GM21360 (cell line): ENCODE measurements at regions not wholly inside any gene's neighbourhood (a gene's known extent, or its start where the extent isn't known, plus 50 kb on each side); places are given as distances from the start of the nearest gene placed in this dataset.
"Not testable (repeated sequence)": the region's sequence is repeated elsewhere in the genome, so short reads cannot be mapped to it uniquely, and the experiment has no call there.

Experiments
- ATAC-seq: cut with Tn5 transposase; IDR thresholded peaks from one replicate; pipeline ENCODE4 v1.9.1; 2021; ENCODE audit warnings: mild to moderate bottlenecking, moderate library complexity; ENCODE audit not compliant: unreplicated experiment

DNA sequence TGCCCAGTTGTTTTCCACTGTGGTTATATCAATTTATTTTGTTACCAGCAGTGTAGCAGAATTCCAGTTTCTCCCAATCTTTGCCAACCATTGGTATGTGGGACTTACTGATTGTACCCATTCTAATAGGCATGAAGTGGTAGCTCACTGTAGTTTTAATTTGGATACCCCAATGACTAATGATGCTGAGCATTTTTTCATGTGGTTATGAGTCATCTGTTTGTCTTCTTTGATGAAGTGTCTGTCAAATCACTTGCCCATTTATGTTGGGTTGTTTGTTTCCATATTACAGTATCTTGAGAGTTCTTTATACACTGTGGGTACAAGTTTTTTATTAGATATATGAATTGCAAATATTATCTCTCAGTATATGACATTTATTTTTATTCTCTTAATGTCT, 644.3 kb downstream of the NR2F2 start:
- no peak for ATAC-seq

DNA sequence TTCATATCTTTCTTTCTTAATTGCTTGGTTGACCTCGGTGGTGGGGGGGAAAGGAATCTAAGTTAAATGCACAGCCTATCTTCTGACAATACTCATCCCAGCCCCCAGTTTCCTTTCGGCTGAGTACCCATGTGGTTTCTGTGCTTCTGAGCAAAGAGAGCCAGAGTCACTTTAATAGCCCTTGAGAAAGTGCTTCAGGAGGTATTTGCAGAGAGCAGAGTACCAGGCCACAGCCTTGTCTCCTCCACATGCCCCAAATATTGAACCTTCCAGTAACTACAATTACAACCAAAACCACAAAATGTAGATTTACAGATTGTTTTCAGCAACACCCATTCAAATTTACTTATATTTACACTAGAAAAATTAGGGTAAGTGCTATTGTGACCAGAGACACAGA, 647.4 kb downstream of the NR2F2 start:
- ATAC-seq, result no peak

DNA sequence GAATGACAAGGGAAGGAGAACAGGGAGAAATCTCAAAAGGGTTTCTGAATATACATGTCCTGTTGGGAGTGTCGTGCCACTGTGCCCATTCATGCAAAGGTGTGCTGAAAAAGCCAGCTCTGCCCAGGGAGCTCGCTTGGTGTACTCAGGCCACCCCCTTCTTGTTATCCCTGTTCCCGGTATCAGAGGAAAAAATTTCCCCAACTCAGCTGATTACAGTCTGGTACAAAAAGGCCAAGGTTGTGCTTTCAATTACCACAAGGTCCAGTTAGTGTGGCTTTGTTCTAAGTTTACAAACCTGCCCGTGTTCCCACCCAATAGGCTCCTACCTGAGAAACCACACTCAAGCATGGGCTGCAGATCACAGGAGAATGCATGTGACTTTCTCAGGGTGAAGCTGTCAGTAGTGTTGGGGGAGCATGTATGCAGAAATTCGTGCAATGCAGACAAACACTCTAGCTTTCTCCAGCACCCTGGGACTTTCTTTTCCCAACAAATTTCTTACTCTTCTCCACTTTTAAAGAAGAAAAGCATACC, 648.5 kb downstream of the NR2F2 start:
- ATAC-seq, result no peak

DNA sequence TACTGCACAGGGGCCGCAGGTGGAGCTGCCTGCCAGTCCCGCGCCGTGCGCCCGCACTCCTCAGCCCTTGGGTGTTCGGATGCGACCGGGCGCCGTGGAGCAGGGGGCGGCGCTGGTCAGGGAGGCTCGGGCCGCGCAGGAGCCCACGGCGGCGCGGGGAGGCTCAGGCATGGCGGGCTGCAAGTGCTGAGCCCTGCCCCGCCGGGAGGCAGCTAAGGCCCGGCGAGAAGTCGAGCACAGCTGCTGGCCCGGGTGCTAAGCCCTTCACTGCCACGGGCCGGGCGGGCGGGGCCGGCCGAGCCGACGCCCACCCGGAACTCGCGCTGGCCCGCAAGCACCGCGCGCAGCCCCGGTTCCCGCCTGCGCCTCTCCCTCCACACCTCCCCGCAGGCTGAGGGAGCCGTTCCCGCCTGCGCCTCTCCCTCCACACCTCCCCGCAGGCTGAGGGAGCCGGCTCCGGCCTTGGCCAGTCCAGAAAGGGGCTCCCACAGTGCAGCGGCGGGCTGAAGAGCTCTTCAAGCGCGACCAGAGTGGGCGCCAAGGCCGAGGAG, 653.7 kb downstream of the NR2F2 start:
- ATAC-seq, result not testable (repeated sequence)

DNA sequence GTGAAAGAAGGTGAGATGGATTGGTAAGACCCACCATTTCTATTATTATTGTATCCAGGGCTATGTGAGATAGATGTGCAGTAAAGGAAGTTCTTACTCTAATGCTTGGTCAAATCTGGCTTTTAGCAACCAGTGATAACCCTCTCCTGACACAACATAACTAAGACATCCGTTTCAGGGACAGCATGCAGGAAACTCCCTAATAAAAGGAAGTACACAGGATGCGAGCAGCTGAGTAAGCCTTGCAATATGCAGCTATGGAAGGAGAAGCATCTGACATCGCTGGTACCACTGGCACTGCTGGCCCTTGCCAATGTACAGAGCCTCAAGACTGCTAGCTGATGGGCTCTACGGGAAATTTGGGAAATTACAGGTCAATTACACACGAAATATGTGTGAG, 662.3 kb downstream of the NR2F2 start:
- ATAC-seq, result no peak

DNA sequence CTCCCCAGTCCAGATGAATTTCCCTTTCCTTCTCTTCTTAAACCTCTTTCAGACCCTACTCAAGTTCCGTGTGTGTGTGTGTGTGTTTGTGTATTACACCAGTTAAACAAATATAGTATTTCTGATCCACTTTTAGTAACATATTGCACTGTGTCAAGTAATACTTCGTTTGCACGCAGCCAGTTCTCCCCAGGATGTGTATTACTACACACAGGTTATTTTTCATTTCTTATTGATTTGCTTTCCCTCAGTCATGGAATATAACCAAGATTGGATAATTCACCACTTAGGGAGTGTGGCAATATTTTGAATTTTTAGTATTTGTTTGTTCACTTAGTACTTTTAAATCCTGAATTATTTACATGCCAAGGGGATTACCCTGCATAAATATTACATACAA, 667.0 kb downstream of the NR2F2 start:
- ATAC-seq, result no peak

DNA sequence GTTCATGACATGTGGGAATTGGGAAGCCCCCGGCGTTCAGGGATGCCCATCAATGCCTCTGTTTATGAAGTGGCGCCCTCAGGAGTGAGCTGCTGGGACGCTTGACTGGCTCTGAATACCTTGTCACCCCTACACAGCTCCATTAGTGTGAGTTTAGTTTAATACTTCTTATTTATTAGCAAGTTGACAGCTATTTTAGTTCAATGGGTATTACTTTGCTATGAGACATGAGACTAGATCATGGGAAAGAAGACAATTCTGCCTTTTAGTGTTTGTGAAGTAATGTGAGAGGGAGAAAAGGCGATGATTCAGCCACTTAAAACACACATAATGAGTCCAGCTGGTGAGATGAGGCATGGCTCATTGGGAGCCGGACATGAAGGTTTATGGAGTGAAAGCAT, 678.5 kb downstream of the NR2F2 start:
- ATAC-seq, result no peak

DNA sequence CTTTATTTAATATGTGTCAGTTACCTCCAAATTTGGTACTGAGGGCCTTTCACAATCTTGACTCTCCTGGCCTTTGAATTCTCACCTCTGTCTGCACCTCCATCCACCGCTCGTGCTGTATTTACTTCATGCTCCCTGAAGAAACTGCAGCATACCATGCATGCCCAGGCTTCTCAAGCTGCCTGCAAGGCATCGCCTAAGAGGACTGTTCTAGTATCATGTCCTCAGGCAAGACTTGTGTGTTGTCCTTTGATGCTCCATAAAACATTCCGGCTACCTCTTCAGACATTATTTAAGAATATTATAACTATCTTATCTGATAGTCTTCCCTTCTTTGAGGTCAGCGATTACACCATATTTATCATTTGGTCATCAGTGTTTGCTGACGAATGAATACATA, 682.5 kb downstream of the NR2F2 start:
- no peak for ATAC-seq

DNA sequence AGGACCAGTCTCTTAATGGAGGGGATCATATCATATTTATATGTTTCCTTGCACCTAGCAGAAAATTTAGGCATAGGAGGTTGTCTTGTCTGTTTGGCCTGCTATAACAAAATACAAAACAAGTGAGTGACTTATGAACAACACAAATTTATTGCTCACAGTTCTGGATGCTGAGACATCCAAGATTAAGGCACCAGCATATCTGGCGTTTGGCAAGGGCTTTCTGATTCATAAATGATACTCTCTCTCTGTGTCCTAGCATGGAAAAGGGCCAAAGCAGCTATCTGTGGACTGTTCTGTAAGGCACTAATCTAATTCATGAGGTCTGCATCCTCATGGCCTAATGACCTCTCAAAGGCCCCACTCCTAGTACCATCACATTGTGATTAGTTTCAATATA, 683.0 kb downstream of the NR2F2 start:
- no peak for ATAC-seq

DNA sequence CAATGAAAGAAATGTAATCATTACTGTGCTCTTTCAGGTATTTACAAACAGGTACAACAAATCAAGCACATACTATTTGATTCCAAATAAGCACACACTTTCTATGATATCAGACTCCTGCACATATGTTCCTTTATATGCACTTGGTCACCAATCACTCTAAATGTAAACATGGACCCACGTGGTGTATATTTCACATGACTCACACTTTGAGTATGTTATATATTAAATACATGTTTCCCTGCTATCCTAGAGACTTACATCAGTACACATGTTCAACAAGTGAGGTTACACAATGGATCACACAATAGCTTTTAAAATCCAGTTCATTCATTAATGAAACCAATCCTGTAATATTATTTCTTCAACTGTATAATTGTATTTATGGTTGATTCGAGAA, 683.5 kb downstream of the NR2F2 start:
- no peak for ATAC-seq

DNA sequence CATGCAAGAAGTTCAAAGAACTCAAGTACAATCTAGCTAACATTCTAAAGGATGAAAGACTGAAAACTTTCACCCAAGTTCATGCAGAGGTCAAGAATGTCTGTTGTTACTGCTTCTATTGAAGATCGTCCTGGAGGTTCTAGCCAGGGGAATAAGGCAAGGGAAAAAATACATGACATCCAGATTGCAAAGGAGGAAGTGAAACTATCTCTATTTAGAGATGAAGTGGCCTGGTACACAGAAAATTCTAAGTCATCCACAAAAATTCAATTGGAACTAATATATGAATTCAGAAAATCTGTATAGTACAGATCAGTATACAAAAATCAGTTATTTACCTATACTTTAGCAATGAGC, 693.0 kb downstream of the NR2F2 start:
- no peak for ATAC-seq

DNA sequence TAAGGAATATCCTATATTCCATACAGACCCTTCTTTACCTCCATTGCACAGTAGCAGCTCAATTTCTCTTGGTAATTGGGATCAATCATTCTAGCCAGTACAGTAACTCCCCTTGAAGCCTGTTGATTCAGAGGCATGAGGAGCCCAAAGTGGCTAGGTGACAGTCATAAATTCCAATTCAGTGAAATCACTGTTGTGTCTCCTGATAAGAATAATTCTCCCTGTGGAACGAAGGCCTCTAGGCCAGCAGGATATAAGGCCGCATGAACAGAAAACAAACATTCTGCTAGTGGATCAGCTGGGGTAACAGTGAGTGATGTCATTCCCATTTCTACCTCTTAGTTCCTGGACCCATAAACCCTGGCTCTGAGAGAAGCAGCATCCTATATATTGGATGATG, 696.3 kb downstream of the NR2F2 start:
- ATAC-seq, result no peak

DNA sequence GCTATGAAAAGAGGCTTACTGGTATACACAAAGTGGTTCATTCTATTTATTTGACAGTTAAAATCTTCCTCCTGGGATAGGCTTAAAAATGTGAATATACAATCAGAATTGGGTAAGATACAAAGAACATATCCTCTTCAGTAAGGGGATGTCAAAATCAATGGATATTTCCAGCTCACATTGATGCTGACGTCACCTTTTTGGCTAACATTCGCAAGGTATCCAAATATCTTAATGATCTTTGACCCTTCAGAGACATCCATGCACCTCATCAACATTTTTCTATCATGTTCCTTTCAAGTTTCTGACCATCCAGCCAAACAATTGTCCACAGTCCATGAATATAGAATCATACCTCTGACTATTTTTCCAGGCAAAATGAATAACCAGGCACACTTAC, 697.3 kb downstream of the NR2F2 start:
- ATAC-seq, result no peak

DNA sequence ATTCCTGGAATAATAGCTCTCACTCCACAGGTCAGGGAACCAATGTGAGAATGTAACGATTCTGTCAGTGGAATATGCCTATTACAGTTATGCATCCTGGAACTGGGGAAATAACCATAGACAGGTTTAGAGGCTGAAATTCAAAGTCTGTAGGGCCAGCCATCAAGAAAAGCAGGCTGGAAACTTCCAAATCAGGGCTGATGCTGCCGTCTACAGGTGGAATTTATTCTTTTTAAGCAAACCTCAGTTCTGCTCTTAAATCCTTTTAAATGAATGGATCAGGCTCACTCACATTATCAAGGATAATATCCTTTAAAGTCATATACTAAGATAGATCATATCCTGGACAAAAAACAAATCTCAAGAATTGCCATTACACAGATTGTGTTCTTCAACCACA, 699.8 kb downstream of the NR2F2 start:
- ATAC-seq, result no peak

DNA sequence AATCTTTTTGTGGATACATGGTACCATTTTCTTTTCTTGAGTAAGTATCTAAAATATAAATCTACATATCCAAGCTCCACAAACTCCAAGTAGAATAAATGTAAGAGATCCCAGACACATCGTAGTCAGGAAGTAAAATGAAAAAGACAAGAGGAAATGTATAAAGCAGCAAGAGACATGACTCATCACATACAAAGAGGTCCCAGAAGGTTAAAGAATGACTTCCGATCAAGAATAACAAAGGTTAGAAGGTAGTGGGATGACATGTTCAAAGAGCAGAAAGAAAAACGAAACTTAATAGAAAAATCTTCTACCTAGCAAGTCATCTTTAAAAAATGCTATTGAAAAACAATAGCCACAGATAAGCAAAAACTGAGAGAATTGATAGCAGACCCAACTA, 705.8 kb downstream of the NR2F2 start:
- ATAC-seq, result no peak

DNA sequence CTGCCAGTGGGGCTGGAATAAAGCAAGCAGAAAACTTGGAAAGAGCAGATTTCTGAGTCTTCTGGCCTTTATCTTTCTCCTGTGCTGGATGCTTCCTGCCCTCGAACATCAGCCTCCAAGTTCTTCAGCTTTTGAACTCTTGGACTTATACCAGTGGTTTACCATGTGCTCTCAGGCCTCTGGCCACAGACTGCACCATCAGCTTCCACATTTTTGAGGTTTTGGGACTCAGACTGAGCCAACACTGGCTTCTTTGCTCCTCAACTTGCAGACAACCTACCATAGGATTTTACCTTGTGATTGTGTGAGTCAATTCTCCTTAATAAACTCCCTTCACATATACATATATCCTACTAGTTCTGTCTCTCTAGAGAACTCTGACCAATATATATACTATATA, 706.6 kb downstream of the NR2F2 start:
- no peak for ATAC-seq

DNA sequence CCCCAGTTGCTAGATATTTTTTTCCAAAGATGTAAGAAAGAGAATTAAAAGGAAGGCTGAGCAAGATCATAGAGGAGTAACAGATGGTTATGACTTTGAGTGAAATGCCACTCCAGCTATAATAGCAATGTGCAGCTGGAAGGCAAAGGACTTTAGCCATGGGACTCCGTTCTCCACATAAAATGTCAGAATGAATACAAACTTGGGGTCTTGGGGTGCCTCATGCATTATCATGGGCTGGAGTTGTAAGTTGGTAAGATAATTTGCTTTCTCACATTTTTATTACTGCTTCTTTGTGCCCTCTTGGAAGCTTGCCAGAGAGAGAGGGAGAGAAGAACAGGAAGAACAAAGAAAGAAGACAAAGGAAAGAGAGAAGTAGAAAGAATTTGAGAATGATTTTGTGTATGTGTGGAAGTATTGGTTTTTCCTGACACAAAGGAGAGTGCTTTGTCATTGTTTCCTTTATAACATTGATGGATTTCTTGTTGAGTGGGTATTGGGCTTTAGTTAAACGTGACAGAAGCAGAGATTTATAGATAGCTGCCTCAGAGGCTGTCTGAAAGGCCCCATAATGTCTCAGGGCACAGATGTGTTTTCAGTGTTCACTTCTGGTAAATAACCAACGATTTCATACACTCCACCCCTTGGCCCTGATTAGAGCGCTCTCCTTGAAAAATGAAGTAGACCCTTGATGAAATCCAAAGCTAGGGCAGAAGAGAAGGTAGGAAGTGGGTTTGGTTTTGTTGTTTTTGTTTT, 715.3 kb downstream of the NR2F2 start:
- ATAC-seq, result no peak

DNA sequence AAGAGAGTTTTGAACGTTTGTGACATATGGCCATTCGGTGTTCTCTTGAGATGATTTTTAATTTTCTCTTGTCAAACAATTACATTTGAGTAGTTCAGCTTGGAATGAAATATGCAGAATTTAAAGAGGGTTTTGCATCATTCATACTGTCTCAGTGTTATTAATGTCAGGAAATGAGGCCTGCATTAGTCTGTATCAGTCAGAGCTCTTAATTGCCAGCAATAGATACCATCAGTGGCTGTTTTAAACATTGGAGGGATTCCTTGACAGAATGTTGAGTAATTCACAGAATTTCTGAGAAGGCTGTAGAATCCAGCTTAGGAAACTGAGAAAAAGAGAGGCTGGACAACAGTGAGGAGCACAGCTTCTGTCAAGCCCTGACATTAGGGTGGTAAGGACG, 722.0 kb downstream of the NR2F2 start:
- ATAC-seq, result no peak

DNA sequence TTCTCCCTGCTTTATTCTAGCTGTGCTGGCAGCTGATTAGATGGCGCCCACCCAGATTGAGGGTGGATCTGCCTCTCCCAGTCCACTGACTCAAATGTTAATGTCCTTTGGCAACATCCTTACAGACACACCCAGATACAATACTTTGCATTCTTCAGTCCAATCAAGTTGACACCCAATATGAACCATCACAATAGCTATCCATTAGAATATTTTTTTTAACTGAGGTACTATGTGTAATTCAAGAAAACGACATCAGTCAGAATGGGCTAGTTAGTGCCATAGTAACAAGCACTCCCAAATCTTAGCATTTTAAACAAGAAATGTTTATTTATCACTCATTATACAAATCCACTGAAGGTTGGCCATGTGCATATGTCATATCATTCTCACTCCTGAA, 723.1 kb downstream of the NR2F2 start:
- ATAC-seq, result no peak

DNA sequence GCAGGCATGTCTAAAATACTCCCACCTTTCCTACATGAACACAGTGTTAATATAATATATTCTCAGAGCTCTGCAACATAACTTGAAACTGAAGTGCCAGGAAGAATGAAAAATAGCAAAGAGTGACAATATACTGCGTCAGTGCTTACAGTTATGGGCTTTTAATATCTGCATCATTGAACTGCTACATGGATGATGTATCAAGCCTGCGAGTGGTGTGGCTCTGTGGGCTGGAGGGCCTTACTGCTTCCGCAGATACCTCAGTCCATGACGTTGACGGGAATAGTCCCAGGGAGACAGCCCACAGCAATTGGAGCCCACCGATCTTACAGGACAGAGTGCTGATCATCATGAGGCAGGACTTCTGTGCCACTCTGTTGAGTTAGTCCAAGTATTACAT, 727.0 kb downstream of the NR2F2 start:
- no peak for ATAC-seq

DNA sequence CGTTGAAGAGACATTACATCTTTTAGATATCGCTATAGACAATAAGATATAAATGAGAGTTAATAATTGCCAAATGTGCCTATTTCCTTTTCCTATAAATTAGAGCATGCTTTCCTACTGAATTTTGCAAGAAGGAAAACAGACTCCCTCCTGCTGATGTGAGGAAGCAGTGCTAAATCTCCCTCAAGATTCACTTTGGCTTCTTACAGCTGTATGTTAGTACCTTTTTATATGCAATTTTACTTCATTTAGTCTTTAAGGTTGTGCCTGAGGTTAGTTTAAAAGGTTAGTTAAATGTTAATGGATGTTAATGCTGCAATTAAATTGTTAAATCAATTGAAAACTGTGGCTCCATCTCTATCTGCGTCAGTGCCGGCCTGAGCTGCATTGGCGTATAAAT, 728.8 kb downstream of the NR2F2 start:
- no peak for ATAC-seq

DNA sequence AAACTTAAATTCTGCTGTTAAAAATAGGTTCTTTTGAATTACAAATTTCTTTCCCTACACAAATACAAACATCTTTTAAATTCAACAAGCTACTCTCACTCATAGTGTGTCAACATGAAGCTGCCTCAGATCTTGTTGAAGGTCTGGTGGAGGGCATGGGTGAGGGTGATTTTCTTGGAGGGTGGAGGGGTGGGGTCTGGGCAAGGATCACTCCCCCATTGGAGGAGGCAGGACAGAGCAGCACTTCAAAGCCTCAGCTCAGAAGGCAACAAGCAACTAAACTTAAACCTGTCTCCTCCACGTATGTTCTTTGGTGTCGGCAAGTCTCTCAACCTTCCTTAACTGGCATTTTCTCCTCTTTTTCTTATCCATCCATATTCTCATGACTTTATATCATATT, 730.9 kb downstream of the NR2F2 start:
- ATAC-seq, result no peak

DNA sequence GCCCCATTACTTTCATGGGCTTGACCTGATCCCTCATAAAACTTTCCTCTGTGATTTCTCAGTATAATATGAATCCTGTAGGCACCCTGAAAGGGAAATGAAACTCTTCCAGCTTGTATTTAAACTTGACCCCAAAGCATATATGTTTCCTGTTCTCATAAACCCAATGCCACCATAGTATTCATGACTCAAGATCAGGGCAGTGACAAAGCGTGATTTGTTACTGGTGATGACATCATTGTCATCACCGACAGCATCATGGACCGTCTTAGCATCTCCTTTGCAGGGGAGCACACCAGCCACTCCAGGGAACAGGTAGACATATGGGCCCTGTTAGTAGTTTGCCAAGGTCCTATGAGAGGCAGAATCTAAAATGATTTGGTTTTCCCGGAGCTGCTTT, 741.2 kb downstream of the NR2F2 start:
- ATAC-seq, result no peak
